Stimulated activated naive CD4-positive, alpha-beta T cell treated with Interleukin-2 at 50 U/mL for 16 hours (primary cell): ENCODE measurements at regions not wholly inside any gene's neighbourhood (a gene's known extent, or its start where the extent isn't known, plus 50 kb on each side); places are given as distances from the start of the nearest gene placed in this dataset.

Experiments
- DNase-seq: peaks from one replicate; lab custom pipeline; 2025; lab: John Stamatoyannopoulos, UW

DNA sequence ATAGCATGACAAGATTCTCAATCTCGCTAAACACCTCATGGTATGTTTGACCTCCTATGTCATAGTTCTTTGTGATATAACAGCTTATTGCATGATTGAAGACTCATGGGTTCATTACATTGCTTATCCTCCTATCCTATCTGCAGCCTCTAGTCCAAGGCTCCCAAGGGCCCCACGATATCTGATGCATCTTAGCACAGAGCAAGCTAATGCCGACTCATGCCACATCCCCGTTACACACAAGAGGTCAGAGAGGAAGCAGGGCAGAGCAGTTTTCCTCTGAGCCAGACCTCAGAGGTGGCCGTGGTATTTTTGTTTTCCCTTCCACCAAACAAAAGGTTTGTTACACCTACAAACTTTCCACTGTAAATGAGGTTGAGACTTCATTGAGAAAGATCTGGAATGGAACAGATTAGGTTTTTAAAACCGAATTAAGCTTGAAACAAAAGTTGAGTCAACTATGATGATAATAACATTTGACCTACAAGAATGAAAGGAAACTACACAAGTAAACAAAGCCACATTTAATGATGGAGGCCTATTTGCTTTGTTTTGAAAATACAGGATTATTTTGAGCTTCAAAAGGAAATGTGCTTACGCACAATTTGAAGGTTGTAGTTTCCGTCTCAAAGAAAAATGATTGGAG is 133.9 kb upstream of the MYLIP start:
- DNase-seq: no peak

DNA sequence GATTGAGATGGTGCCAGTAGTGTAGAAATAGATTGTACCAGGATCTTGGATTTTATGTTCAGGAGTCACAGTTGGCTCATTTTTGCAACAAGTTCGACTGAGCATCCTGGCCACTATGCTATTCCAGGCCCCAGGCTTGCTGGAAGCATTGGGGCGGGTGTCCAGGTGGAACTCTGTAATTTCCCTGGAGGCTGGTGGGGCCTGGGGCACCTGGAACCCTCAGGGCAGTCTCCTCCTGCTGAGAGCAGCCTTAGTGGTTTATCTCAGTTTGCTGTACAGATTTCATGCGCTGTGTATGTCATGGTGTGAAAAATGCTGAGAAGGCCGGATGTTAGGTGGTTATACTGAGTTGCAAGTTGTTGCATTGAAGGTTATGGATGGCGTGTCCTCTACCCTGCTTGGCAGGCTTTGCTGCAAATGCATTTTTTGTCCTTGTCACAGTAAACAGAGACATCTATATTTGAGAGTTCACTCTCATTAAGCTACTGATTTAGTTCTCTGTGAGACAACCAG is 135.1 kb upstream of the MYLIP start:
- no peak for DNase-seq

GRCh38 chr6:15990179-15990578 is 138.7 kb upstream of the MYLIP start:
- no peak for DNase-seq

DNA sequence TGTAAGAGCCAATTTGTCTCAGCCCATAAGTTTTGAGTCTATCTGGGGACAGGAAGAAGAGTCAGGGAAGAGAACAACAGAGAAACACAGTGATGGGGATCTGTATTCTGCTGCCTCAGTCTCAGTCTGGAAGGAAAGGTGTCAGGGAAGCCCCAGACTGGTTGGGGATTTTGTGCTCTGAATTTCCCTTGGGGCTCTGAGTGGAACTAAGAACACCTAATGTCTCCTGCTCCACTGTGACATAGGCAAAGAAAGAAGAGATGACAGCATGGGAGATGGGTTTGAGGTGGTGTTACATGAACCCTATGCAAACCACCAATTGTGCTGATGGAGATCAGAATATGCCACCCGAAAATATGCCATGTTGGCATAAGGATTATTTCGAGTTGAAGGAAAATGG is 139.5 kb upstream of the MYLIP start:
- no peak for DNase-seq

DNA sequence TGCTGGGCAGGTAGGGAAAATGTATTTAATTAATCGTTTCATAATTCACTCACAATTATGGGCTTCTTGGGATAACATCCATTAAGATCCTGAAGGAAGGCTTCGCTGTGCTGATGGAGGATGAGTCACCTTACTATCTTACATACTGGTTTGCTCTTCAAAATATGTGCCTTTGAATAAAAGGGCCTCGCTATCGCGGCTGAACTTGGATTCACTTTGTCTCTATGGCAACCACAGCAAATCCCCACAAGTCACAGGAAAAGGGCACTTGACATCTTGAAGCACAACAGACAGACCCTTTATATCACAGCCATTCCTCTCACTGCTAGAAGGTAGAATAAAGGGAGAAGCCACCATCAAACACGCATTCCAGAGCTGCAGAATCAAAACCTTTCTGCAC is 141.3 kb upstream of the MYLIP start:
- DNase-seq: no peak

DNA sequence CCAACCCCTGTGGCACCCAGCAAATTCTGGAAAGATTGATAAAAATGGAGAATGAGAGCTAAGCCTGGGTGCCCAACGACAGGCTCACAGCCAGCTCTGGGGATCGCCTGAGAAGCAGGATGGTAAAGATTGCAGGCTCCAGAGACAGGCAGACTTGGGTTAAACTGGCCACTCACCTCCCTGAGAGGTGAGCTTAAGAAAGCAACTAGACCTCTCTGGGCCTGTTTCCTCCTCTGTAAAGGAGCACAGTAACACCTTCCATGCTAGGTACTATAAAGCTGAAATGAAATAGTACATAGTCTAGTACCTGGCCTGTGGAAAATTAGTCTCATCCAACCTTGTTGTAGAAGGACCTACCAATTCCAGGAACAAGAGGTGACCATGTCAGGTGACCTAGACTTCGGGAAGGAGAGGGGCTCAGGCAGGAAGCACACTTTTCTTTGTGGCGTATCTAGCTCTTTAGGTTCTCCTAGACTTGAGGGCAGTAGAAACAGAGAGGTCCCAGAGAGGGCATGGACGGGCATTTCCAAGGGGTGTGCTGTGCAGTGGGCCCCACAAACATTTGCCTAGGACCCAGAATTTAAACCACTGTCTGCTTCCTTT is 142.8 kb upstream of the MYLIP start:
- DNase-seq: no peak

- DNase-seq: no peak
Observed at GRCh38 chr6:15985379-15985959, 143.4 kb upstream of the MYLIP start.

DNA sequence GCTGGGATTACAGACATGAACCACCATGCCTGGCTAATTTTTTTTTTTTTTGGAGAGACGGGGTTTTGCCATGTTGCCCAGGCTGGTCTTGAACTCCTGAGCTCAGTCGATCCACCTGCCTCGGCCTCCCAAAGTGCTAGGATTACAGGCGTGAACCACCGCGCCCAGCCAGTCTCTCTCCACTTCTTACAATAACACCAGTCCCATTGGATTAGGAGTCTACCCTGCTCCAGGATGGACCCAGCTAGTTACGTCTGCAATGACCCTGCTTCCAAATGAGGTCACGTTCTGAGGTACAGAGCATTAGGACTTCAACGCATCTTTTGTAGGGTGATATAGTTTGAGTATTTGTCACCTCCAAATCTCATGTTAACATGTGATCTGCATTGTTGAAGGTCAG is 146.9 kb upstream of the MYLIP start:
- no peak for DNase-seq

GRCh38 chr6:15980801-15981200 is 148.1 kb upstream of the MYLIP start:
- no peak for DNase-seq

- DNase-seq: no peak
Observed at GRCh38 chr6:15978426-15978825, 150.5 kb upstream of the MYLIP start.

GRCh38 chr6:15977050-15977449 is 151.8 kb upstream of the MYLIP start:
- DNase-seq: no peak

DNA sequence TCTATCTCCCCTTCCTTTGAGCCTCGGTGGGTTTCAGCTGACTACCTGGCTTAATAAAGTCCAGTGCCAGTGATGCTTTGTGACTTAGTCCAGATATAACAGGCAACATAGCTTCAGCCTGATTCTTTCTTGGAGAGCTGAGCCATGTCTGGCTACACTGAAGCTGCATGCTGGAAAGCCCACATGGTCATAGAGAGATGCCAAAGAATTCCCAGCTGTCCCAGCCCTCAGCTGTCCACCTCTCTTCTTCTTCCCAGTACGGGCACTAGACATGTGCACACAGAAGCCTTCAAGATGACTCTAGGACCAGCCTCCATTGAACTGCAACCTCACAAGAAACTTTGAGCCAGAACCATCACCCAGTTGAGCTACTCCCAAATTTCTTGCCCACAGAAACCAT is 154.1 kb upstream of the MYLIP start:
- no peak for DNase-seq

- DNase-seq: no peak
Observed at GRCh38 chr6:15970517-15970916, 158.4 kb upstream of the MYLIP start.

DNA sequence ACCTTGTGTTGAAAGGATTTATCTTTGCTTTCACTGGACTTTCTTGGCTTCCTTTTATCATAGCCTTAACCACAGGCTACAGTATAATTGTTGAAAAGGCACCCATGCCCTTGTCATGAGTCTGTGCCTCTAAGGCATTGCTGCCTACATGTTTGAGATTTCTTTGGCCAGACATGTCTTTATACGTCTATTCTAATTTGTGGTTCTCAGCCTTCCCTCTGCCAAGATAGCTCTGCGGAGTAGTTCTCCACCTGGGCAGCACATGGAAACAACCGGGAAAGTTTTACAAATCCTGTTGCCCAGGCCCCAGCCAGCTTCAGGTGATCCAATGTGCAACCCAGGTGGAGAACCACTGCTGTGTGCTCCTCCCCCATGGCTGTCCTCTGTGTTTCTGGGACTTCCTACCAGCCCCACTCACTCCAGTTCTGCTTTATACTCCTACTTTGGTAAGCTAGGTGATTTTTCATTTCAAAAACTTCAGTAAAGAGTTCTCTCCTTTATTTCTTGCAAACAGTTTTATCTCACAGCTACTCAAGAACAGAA is 159.6 kb upstream of the MYLIP start:
- DNase-seq: no peak

GRCh38 chr6:15968519-15968918 is 160.4 kb upstream of the MYLIP start:
- no peak for DNase-seq

DNA sequence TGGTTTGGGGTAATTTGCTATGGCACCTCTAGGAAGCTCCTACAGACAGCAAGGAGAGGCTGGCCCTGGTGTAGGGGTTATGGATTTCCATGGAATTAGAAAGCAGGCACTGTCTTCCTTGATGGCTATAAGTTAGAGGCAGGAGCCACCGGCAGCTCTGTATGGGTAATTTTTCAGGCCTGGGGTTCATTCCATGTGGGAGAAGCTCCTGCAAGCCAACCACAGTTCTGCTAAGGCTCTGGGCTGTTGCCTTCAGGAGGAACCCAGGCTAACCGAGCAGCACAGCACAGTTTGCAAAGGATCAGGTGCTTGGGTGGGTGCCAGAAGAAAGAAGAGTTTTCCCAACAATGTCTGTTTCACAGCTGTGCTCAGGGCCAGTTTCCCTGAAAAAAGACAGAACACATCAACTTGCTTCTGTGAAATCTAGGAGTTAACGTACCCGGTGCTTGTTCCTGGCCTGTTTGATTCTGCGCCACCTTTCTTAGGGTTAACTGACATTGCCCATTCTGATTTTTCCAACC is 162.8 kb upstream of the MYLIP start:
- DNase-seq: no peak

DNA sequence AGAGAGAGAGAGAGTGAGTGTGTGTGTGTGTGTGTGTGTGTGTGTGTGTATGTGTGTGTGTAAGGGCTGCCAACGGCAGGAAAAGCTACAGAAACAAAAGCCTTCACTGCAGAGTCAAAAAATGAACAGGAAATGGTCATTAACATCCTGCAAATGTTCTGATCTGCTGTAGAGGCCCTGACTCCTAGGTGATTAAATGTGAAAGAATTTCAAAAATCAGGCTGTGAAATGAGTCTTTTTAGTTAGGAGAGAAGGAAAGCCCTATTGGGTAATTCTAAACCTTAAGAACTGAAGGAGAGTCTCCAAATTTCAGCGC is 166.5 kb upstream of the MYLIP start:
- DNase-seq: no peak

DNA sequence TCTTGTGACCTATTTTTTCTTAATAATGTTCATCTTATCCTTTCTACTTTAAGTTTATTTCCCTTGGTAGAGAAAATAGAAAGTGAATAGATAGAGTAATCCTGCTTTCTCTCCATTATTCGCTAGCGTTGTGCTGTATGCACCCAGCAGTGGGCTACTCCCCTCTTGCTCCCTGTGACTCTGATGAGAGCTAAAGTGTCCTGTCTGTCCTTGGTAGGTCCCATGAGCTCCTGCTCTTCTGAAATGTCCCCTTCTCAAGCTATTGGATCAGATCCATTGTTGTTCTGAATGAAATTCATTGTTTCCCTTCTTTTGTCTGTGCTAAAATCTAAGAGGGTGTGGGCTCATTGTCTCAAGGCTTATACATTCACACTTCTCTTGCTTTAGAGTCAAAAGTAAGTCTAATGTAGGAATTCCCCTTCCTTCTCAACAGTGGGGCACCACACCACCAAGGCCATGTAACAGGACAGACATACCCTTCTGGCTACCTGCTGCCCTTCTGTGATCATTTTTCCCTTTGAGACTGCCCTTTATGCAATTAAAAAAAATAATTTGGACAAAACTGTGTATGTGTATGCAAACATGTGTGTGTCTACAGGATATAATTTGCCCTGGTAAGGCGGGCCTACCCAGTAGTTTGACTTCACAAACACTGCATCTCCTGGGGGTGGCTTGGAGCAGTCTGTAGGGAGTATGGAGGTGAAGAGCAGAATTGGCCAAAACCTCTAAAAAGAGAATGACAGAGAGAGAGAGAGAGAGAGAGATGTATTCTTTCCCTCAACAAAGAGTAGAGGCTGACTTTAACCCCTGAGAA is 167.0 kb upstream of the MYLIP start:
- no peak for DNase-seq

DNA sequence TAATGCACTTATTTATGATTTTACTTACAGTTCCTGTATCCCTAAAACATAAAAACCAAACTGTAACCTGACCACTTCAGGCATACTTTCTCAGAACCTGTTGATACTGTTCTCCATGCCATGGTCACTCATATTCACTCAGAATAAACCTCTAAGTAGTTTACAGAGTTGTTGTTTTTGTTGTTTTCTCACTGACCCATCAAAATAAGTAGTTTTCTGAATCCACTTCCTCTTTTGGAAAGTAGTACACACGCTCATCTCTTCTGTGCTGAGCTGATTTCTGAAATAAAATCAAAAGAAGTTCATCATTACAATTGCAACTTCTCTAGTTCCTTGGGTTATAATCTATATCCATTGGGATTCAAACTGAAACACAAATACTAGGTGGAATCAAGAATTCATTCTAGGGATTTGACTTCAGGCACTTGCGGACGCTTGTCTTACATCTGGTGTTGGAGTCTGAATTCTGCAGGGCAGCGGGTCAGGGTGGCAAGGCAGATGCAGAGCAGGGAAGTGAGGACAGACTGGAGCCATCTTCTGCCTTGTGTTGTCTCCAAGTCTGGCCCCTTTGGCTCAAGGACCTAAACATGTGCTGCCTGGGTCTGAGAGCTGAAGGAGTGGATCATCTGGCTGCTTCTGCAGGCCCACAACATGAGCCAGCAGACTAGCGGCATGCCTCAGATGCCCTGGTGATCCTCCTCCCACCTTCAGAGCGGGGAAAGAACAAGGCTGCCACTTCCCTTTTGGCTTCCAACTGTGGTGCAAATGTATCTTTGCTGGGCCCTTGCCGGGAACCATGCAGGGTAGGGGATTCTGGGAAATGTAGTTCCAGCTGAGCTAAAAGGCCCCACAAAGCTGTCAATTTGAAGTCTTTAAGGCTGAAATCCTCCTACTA is 167.9 kb upstream of the MYLIP start:
- no peak for DNase-seq

DNA sequence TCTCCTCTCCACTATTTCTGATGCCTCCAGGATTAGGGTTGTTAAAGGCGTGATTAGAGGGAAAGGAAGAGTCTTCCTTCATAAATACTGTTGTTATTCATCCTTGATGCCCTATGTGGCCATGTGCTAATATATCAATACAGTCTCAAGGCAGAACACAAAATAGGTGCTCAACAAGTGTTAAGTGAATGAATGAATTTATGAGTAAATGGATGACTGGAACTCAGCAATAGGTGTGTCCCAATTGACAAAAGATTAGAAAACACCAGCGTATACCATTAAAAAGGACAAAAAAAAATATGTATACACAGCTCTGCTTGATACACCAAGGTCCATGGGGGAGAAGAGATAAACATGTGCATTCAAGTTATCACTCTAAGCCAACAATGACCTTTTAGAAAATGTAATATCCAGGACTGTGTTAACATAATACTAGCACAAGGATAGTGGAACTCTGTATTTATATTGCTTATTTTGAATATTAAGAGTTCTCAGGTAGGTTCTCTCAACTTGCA is 171.2 kb upstream of the MYLIP start:
- no peak for DNase-seq
